Fibroblast of skin of right biceps (primary cell): ENCODE measurements at regions not wholly inside any gene's neighbourhood (a gene's known extent, or its start where the extent isn't known, plus 50 kb on each side); places are given as distances from the start of the nearest gene placed in this dataset.
"Not testable (repeated sequence)": the region's sequence is repeated elsewhere in the genome, so short reads cannot be mapped to it uniquely, and the experiment has no call there.

Source experiments
- DNase-seq: peaks from one replicate; pipeline ENCODE4 v3.0.0-alpha.2; 2013

- DNase-seq, result no peak
Observed at GRCh38 chr1:82792151-82792550, 991.4 kb downstream of the ADGRL2 start.

GRCh38 chr1:82790556-82790955, 989.8 kb downstream of the ADGRL2 start:
- DNase-seq, result no peak

GRCh38 chr1:82788660-82789059, 987.9 kb downstream of the ADGRL2 start:
- DNase-seq, result no peak

GRCh38 chr1:82788038-82788437, 987.3 kb downstream of the ADGRL2 start:
- no peak for DNase-seq

GRCh38 chr1:82786883-82787282, 986.1 kb downstream of the ADGRL2 start:
- DNase-seq, result no peak

GRCh38 chr1:82785268-82785790, 984.6 kb downstream of the ADGRL2 start:
- peak; percentile 63 for DNase-seq

GRCh38 chr1:82783044-82783443, 982.3 kb downstream of the ADGRL2 start:
- DNase-seq, result no peak

- no peak for DNase-seq
Observed at GRCh38 chr1:82782599-82782998, 981.9 kb downstream of the ADGRL2 start.

GRCh38 chr1:82778612-82779011, 977.9 kb downstream of the ADGRL2 start:
- DNase-seq, result no peak

GRCh38 chr1:82777240-82777639, 976.5 kb downstream of the ADGRL2 start:
- DNase-seq, result no peak

GRCh38 chr1:82776730-82777129, 976.0 kb downstream of the ADGRL2 start:
- not testable (repeated sequence) for DNase-seq

- peak; percentile 36 for DNase-seq
Observed at GRCh38 chr1:82775406-82776000, 974.8 kb downstream of the ADGRL2 start.

- no peak for DNase-seq
Observed at GRCh38 chr1:82762829-82763532, 962.2 kb downstream of the ADGRL2 start.

GRCh38 chr1:82759035-82759434, 958.3 kb downstream of the ADGRL2 start:
- DNase-seq, result no peak

GRCh38 chr1:82755671-82756070, 954.9 kb downstream of the ADGRL2 start:
- DNase-seq, result no peak

- no peak for DNase-seq
Observed at GRCh38 chr1:82755191-82755590, 954.5 kb downstream of the ADGRL2 start.

- peak; percentile 3 for DNase-seq
Observed at GRCh38 chr1:82752046-82752445, 951.3 kb downstream of the ADGRL2 start.

- no peak for DNase-seq
Observed at GRCh38 chr1:82733645-82734044, 932.9 kb downstream of the ADGRL2 start.

GRCh38 chr1:82731216-82731615, 930.5 kb downstream of the ADGRL2 start:
- DNase-seq, result no peak

- no peak for DNase-seq
Observed at GRCh38 chr1:82728206-82728605, 927.5 kb downstream of the ADGRL2 start.

- no peak for DNase-seq
Observed at GRCh38 chr1:82724246-82724645, 923.5 kb downstream of the ADGRL2 start.

- DNase-seq, result no peak
Observed at GRCh38 chr1:82722608-82723007, 921.9 kb downstream of the ADGRL2 start.

GRCh38 chr1:82721702-82722101, 921.0 kb downstream of the ADGRL2 start:
- no peak for DNase-seq

GRCh38 chr1:82718719-82719419, 918.1 kb downstream of the ADGRL2 start:
- no peak for DNase-seq
